ENCODE measurements at regions not wholly inside any gene's neighbourhood (a gene's known extent, or its start where the extent isn't known, plus 50 kb on each side); places are given as distances from the start of the nearest gene placed in this dataset.

DNA sequence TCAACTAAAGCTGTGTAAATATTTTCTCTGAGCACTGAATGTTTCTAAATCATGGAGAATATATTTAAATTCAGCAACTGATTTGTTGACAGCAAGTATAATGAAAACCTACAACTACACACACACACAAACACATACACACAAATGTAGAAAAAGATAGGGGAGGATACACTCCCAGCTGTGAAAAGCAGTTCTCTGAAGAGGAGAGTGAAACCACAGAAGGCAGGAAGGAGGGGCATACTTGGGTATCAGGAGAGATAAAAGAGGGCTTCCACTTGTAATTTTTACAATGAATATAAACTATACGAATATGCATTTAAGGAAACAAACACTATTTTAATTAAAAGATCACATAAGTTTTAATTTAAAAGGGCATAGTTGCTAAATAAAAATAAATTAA lies 227.8 kb upstream of the SLC24A2 start:
- Mint-ChIP-seq H3K9me3 (peaks cover 14% of the 10 kb centered on the region), H3K4me3 (no peak overlapping the region), H3K27me3 (ENCODE audit: low read depth) (no peaks in the 10 kb centered on the region), H3K27ac (ENCODE audit: unreplicated experiment) (no peak overlapping the region), H3K36me3 (ENCODE audit: low read depth) (peaks cover 8% of the 10 kb centered on the region), H3K4me1 (no peaks in the 10 kb centered on the region)
- TF ChIP-seq, protein P1, sequence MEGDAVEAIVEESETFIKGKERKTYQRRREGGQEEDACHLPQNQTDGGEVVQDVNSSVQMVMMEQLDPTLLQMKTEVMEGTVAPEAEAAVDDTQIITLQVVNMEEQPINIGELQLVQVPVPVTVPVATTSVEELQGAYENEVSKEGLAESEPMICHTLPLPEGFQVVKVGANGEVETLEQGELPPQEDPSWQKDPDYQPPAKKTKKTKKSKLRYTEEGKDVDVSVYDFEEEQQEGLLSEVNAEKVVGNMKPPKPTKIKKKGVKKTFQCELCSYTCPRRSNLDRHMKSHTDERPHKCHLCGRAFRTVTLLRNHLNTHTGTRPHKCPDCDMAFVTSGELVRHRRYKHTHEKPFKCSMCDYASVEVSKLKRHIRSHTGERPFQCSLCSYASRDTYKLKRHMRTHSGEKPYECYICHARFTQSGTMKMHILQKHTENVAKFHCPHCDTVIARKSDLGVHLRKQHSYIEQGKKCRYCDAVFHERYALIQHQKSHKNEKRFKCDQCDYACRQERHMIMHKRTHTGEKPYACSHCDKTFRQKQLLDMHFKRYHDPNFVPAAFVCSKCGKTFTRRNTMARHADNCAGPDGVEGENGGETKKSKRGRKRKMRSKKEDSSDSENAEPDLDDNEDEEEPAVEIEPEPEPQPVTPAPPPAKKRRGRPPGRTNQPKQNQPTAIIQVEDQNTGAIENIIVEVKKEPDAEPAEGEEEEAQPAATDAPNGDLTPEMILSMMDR (conservative IDR thresholded peaks at IDR 0.05), result no peak
- DNase-seq (ENCODE audit: low read depth, low spot score), result no peak

- no peak overlapping the region for H3K4me3 Mint-ChIP-seq
- H3K27me3 Mint-ChIP-seq (ENCODE audit: low read depth), result no peaks in the 10 kb centered on the region
- H3K36me3 Mint-ChIP-seq (ENCODE audit: low read depth), result peaks cover 13% of the 10 kb centered on the region
- DNase-seq (ENCODE audit: low read depth, low spot score), result no peak
- no peak overlapping the region for H3K27ac Mint-ChIP-seq (ENCODE audit: unreplicated experiment)
- TF ChIP-seq, protein P1 (conservative IDR thresholded peaks at IDR 0.05), result no peak
- peaks cover 19% of the 10 kb centered on the region for H3K9me3 Mint-ChIP-seq
- no peaks in the 10 kb centered on the region for H3K4me1 Mint-ChIP-seq
These were observed 226.6 kb upstream of the SLC24A2 start for GRCh38 chr9:20015427-20015931.

DNA sequence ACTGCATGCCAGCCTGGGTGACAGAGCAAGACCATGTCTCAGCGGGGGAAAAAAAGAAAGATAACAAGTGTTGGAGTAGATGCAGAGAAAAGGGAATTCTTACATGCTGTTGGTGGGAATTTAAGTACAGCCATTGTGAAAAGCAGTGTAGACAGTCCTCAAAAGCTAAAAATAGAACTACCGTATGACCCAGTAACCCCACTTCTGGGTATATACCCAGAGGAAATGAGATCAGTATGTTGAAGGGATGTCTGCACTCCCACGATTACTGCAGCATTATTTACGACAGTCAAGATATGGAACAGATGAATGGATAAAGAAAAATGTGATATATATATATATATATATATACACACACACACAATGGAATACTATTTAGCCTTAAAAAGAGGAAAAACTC lies 225.3 kb upstream of the SLC24A2 start:
- TF ChIP-seq, protein P1 (conservative IDR thresholded peaks at IDR 0.05), result no peak
- Mint-ChIP-seq H3K36me3 (ENCODE audit: low read depth) (peaks cover 13% of the 10 kb centered on the region), H3K27me3 (ENCODE audit: low read depth) (no peaks in the 10 kb centered on the region), H3K27ac (ENCODE audit: unreplicated experiment) (no peak overlapping the region), H3K4me1 (no peaks in the 10 kb centered on the region), H3K9me3 (peaks cover 19% of the 10 kb centered on the region), H3K4me3 (no peak overlapping the region)
- no peak for DNase-seq (ENCODE audit: low read depth, low spot score)

GRCh38 chr9:20012232-20012631 lies 223.4 kb upstream of the SLC24A2 start:
- no peak for DNase-seq (ENCODE audit: low read depth, low spot score)
- TF ChIP-seq, protein P1 (conservative IDR thresholded peaks at IDR 0.05), result no peak
- Mint-ChIP-seq H3K36me3 (ENCODE audit: low read depth) (peaks cover 13% of the 10 kb centered on the region), H3K27me3 (ENCODE audit: low read depth) (no peaks in the 10 kb centered on the region), H3K4me1 (no peaks in the 10 kb centered on the region), H3K27ac (ENCODE audit: unreplicated experiment) (no peak overlapping the region), H3K4me3 (no peak overlapping the region), H3K9me3 (peaks cover 25% of the 10 kb centered on the region)

- Mint-ChIP-seq H3K4me1 (no peaks in the 10 kb centered on the region), H3K36me3 (ENCODE audit: low read depth) (peaks cover 13% of the 10 kb centered on the region), H3K4me3 (no peak overlapping the region), H3K27me3 (ENCODE audit: low read depth) (no peaks in the 10 kb centered on the region), H3K27ac (ENCODE audit: unreplicated experiment) (no peak overlapping the region), H3K9me3 (peaks cover 23% of the 10 kb centered on the region)
- no peak for DNase-seq (ENCODE audit: low read depth, low spot score)
- TF ChIP-seq, protein P1 (conservative IDR thresholded peaks at IDR 0.05), result no peak
These were observed 220.8 kb upstream of the SLC24A2 start for GRCh38 chr9:20009606-20010005.

GRCh38 chr9:20002011-20002410 lies 213.2 kb upstream of the SLC24A2 start:
- Mint-ChIP-seq H3K4me1 (peaks cover 19% of the 10 kb centered on the region), H3K4me3 (no peak overlapping the region), H3K27ac (ENCODE audit: unreplicated experiment) (no peak overlapping the region), H3K27me3 (ENCODE audit: low read depth) (no peaks in the 10 kb centered on the region), H3K36me3 (ENCODE audit: low read depth) (no peaks in the 10 kb centered on the region), H3K9me3 (peaks cover 2% of the 10 kb centered on the region)
- TF ChIP-seq, protein P1 (conservative IDR thresholded peaks at IDR 0.05), result no peak
- no peak for DNase-seq (ENCODE audit: low read depth, low spot score)
